GM12891 (cell line): ENCODE measurements at regions not wholly inside any gene's neighbourhood (a gene's known extent, or its start where the extent isn't known, plus 50 kb on each side); places are given as distances from the start of the nearest gene placed in this dataset.

ENCODE experiments used
- PAX5 ChIP-seq: IDR thresholded peaks from 2 replicates; pipeline ENCODE4 v1.6.1; 2011; ENCODE audit warnings: low read length, moderate library complexity, mild to moderate bottlenecking; ENCODE audit not compliant: insufficient read depth, severe bottlenecking
- POLR2A ChIP-seq: IDR thresholded peaks from 2 replicates; pipeline ENCODE4 v1.6.1; 2011; ENCODE audit warnings: low read depth, low read length, control low read depth
- POLR2AphosphoS5 ChIP-seq: IDR thresholded peaks from 2 replicates; pipeline ENCODE4 v1.6.1; 2011; ENCODE audit warnings: low read depth, low read length, control low read depth
- POU2F2 ChIP-seq: IDR thresholded peaks from 2 replicates; pipeline ENCODE4 v1.6.1; 2011; ENCODE audit warnings: low read depth, mild to moderate bottlenecking, control low read depth, low read length, moderate library complexity
- SPI1 ChIP-seq: IDR thresholded peaks from 2 replicates; pipeline ENCODE4 v1.6.1; 2011; ENCODE audit warnings: low read depth, low read length, control low read depth
- TAF1 ChIP-seq: IDR thresholded peaks from 2 replicates; pipeline ENCODE4 v1.6.1; 2011; ENCODE audit warnings: low read depth, low read length, control low read depth

GRCh38 chr4:13830449-13830848 is 202.9 kb upstream of the BOD1L1 start:
- TF ChIP-seq POLR2AphosphoS5 (no peak), POLR2A (no peak), SPI1 (no peak), TAF1 (no peak), POU2F2 (no peak), PAX5 (no peak)
